ENCODE measurements at regions not wholly inside any gene's neighbourhood (a gene's known extent, or its start where the extent isn't known, plus 50 kb on each side); places are given as distances from the start of the nearest gene placed in this dataset.

GRCh38 chr9:3733039-3733408 lies 207.2 kb upstream of the RFX3 start:
- DNase-seq (ENCODE audit: low read depth in 2 of 3, low spot score in 2 of 3) = no peak

GRCh38 chr9:3732077-3733038 lies 206.6 kb upstream of the RFX3 start:
- peak; percentile 13 to 85 (median 59) for DNase-seq (ENCODE audit: low read depth in 2 of 3, low spot score in 2 of 3)

DNA sequence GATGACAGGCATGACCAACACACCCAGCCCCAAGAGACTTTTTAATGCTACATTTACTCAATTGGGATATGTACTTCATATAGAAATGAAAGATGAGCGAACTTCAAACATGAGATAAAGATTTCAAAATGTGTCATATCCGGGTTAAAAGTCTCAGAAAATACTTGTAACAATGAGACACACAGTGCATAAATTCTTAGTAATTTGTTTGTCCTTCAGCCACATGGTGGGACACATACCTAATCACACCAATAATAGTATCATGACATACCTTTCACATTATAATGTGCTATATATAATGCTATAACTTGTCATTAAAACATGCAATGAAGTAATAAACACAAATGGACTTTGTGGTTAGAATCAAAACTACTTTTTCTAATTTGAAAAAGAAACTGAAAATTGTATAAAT lies 204.7 kb upstream of the RFX3 start:
- no peak for DNase-seq (ENCODE audit: low read depth in 2 of 3, low spot score in 2 of 3)

- no peak for DNase-seq (ENCODE audit: low read depth in 2 of 3, low spot score in 2 of 3)
Observed at GRCh38 chr9:3721096-3721495, 195.3 kb upstream of the RFX3 start.

GRCh38 chr9:3719286-3719685 lies 193.5 kb upstream of the RFX3 start:
- DNase-seq (ENCODE audit: low read depth in 2 of 3, low spot score in 2 of 3) = no peak

DNA sequence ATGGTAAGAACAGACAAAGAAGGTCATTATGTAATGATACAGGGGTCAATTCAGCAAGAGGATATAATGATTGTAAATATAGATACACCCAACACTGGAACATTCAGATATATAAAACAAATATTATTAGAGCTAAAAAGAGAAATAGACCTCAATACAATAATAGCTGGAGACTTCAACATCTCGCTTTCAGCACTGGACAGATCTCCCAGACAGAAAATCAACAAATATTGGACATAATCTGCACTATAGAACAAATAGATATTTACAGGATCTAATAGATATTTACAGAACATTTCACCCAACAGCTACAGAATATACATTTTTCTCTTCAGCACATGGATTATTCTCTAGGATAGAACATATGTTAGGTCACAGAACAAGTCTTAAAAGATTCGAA lies 190.6 kb upstream of the RFX3 start:
- no peak for DNase-seq (ENCODE audit: low read depth in 2 of 3, low spot score in 2 of 3)

- DNase-seq (ENCODE audit: low read depth in 2 of 3, low spot score in 2 of 3) = no peak
Observed at GRCh38 chr9:3708751-3709150, 182.9 kb upstream of the RFX3 start.

GRCh38 chr9:3704890-3705289 lies 179.1 kb upstream of the RFX3 start:
- DNase-seq (ENCODE audit: low read depth in 2 of 3, low spot score in 2 of 3) = no peak

DNA sequence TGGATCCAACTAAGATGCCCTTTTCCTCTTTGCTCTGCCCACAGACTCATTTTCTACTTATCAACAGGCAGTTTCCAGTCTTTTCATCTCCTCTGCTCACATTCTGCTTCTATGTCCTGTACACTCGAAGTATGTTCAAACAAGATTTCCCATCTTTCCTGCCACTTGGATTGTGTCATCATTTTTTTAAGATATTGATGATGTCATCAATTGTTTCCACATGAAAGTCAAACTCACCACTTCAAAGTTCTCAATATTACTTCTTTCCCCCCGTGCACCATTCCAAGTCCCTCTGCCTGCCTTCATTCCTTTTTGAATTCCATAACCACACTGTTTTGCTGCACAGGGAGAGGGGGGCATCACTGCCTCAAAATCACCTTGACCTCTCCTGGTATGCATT lies 175.0 kb upstream of the RFX3 start:
- DNase-seq (ENCODE audit: low read depth in 2 of 3, low spot score in 2 of 3) = no peak

DNA sequence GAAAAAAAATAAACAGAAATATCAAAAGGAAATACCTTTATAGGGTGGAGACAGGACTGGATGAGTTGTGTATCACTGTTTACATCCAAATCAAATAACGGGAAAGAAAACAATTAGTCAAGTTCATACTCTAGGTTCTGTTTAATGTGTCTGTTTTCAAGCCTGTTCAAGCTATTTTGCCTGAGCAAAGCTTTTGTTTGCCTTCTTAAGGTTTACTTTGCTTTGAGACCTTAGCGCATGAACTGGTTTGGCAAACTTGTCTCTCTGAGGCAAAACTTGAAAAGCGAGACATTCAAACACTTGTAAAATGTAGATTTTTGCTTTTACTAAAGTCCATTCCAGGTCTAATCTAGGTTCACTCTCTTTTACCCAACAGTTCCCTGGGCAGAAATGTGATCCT lies 174.1 kb upstream of the RFX3 start:
- no peak for DNase-seq (ENCODE audit: low read depth in 2 of 3, low spot score in 2 of 3)

- no peak for DNase-seq (ENCODE audit: low read depth in 2 of 3, low spot score in 2 of 3)
Observed at GRCh38 chr9:3698531-3698930, 172.7 kb upstream of the RFX3 start.

- DNase-seq (ENCODE audit: low read depth in 2 of 3, low spot score in 2 of 3) = no peak
Observed at GRCh38 chr9:3698076-3698475, 172.3 kb upstream of the RFX3 start.

GRCh38 chr9:3696368-3696767 lies 170.6 kb upstream of the RFX3 start:
- no peak for DNase-seq (ENCODE audit: low read depth in 2 of 3, low spot score in 2 of 3)

GRCh38 chr9:3692606-3693005 lies 166.8 kb upstream of the RFX3 start:
- no peak for DNase-seq (ENCODE audit: low read depth in 2 of 3, low spot score in 2 of 3)

DNA sequence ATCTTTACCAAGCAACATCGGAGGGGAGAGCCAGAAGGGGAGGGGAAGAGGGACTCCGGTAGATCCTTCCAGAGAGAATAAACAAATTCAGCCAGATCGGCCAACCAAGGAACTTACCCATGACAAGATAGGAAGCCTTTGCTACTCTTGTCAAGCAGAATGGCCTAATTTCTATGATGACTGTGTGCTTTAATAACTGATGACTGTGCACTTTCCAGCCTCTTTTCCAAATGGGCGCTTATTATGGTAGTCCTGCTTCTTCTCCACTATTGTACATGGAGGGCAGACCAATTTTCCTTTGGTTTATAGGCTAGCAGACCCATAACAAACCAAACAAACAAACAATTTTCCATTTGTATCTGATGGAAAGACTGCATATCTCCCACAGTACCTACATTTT lies 163.8 kb upstream of the RFX3 start:
- DNase-seq (ENCODE audit: low read depth in 2 of 3, low spot score in 2 of 3) = no peak

DNA sequence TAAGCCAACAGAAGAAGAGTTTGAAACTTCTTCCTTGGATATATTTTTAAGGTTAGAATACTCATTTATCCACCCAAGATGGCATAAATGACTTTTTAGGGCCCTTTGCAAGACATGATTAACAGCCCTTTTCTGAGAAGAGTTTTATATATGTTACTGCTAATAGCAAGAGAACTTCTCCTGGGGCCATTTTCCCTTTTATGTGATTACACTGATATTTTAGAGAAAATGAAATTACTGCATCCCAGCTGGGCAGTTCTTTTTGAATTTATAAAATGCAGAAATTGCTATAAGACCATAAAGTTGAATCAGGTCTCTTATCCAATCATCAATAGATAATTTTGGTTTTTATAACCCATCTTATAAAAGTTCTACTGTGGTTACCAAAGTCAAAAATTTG lies 161.3 kb upstream of the RFX3 start:
- no peak for DNase-seq (ENCODE audit: low read depth in 2 of 3, low spot score in 2 of 3)

DNA sequence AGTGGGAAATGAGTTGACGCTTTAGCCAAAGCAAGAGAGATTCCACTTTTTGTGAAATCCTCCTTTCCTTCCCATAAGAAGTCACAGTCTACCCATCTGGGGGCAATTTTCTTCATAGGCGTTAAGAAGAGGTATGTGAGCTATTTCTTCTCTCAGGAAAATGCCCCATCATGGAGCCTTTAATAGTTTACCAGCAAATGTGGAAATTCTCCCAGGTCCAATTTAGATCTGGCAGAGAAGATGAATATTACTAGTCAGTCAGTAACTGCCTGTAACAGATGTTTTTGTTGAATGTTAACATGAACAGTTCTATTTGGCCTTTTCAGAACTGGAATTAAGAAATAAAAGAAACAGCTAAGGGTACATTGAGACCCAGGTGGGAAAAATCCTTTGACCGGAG lies 156.4 kb upstream of the RFX3 start:
- no peak for DNase-seq (ENCODE audit: low read depth in 2 of 3, low spot score in 2 of 3)

GRCh38 chr9:3677541-3677940 lies 151.7 kb upstream of the RFX3 start:
- DNase-seq (ENCODE audit: low read depth in 2 of 3, low spot score in 2 of 3) = no peak

DNA sequence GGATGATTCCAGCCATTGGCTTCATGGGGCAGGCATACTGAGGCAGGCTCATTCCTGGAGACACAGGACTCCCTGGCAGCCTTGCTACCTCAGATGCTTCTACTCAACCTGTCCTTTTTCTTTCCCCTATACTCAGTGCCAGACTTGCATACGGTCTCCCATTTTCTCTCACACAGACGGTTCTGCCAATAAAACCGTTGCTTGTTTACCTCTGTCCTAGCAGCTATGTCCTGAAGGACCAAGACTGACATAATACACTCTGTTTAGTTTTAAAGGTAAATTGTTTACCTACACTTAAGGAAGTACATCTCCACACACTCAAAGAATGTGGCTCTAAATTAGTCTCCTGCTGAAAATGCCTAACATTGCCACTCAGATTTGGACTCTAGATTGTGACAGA lies 151.0 kb upstream of the RFX3 start:
- no peak for DNase-seq (ENCODE audit: low read depth in 2 of 3, low spot score in 2 of 3)

DNA sequence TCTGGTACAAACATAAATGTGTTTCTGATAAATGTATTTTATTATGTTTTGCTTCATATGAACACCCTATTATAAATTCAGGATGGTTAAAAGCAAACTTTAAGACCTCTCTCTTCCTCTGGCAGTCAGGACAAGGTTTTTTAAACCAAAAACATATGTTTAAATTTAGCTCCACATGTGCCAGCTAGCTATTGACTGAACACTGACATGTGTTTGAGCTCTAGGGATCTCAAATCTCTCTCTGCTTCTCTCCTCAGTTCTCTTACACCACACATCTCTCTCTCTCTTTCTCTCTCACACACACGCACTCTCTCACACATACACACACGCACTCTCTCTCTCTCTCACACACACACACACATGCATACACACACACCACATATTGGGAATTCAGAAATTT lies 150.1 kb upstream of the RFX3 start:
- no peak for DNase-seq (ENCODE audit: low read depth in 2 of 3, low spot score in 2 of 3)

DNA sequence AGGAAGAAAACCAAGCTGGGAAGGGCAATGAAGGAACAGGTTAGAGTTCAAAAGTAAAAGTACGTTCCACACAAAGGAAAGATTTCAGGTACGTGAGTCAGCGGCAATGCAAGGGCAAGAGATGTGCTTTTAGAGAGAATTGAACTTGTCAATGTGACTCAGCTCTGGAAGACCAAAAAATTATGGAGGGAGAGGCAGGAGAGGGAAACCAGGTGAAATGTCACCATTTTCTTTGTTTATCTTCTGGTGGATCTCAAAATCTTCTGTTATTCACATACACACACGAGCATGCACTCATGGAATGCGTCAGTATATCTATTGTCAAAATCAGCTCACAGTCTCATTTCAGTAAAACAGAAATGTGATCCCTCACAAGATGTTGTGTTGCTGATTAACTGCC lies 148.8 kb upstream of the RFX3 start:
- DNase-seq (ENCODE audit: low read depth in 2 of 3, low spot score in 2 of 3) = no peak

- DNase-seq (ENCODE audit: low read depth in 2 of 3, low spot score in 2 of 3) = no peak
Observed at GRCh38 chr9:3672399-3672798, 146.6 kb upstream of the RFX3 start.

- DNase-seq (ENCODE audit: low read depth in 2 of 3, low spot score in 2 of 3) = no peak
Observed at GRCh38 chr9:3664044-3664443, 138.2 kb upstream of the RFX3 start.
